ENCODE measurements at regions not wholly inside any gene's neighbourhood (a gene's known extent, or its start where the extent isn't known, plus 50 kb on each side); places are given as distances from the start of the nearest gene placed in this dataset.

- no peak for TF ChIP-seq CTCF (IDR thresholded peaks at IDR 0.05)
- no peaks in the 10 kb centered on the region for H3K9me3 Mint-ChIP-seq
- H3K27ac Mint-ChIP-seq = no peak overlapping the region
- no peak for DNase-seq
- no peaks in the 10 kb centered on the region for H3K4me1 Mint-ChIP-seq
- H3K36me3 Mint-ChIP-seq (ENCODE audit: low read depth) = no peaks in the 10 kb centered on the region
- H3K27me3 Mint-ChIP-seq (ENCODE audit: low read depth, poor library complexity) = peaks cover 2% of the 10 kb centered on the region
- H3K4me3 Mint-ChIP-seq = no peak overlapping the region
Observed at GRCh38 chr15:93497291-93497690, 408.3 kb upstream of the RGMA start.

- Mint-ChIP-seq H3K27me3 (ENCODE audit: low read depth, poor library complexity) (peaks cover 2% of the 10 kb centered on the region), H3K4me3 (no peak overlapping the region), H3K9me3 (no peaks in the 10 kb centered on the region), H3K36me3 (ENCODE audit: low read depth) (no peaks in the 10 kb centered on the region), H3K27ac (no peak overlapping the region), H3K4me1 (no peaks in the 10 kb centered on the region)
- no peak for DNase-seq
- TF ChIP-seq CTCF (IDR thresholded peaks at IDR 0.05) = no peak
Observed at GRCh38 chr15:93496888-93497287, 407.9 kb upstream of the RGMA start.

- DNase-seq = no peak
- H3K27ac Mint-ChIP-seq = no peak overlapping the region
- H3K9me3 Mint-ChIP-seq = no peaks in the 10 kb centered on the region
- H3K4me1 Mint-ChIP-seq = no peaks in the 10 kb centered on the region
- no peaks in the 10 kb centered on the region for H3K36me3 Mint-ChIP-seq (ENCODE audit: low read depth)
- no peak overlapping the region for H3K4me3 Mint-ChIP-seq
- peaks cover 2% of the 10 kb centered on the region for H3K27me3 Mint-ChIP-seq (ENCODE audit: low read depth, poor library complexity)
- no peak for TF ChIP-seq CTCF (IDR thresholded peaks at IDR 0.05)
Observed at GRCh38 chr15:93495799-93496637, 407.0 kb upstream of the RGMA start.

GRCh38 chr15:93493172-93493571 lies 404.2 kb upstream of the RGMA start:
- Mint-ChIP-seq H3K9me3 (no peaks in the 10 kb centered on the region), H3K36me3 (ENCODE audit: low read depth) (no peaks in the 10 kb centered on the region), H3K27ac (no peak overlapping the region), H3K4me1 (no peaks in the 10 kb centered on the region), H3K4me3 (no peak overlapping the region), H3K27me3 (ENCODE audit: low read depth, poor library complexity) (no peaks in the 10 kb centered on the region)
- no peak for TF ChIP-seq CTCF (IDR thresholded peaks at IDR 0.05)
- no peak for DNase-seq

GRCh38 chr15:93491291-93491690 lies 402.3 kb upstream of the RGMA start:
- no peak overlapping the region for H3K4me3 Mint-ChIP-seq
- H3K9me3 Mint-ChIP-seq = no peaks in the 10 kb centered on the region
- H3K27ac Mint-ChIP-seq = no peak overlapping the region
- TF ChIP-seq CTCF (IDR thresholded peaks at IDR 0.05) = no peak
- H3K27me3 Mint-ChIP-seq (ENCODE audit: low read depth, poor library complexity) = no peaks in the 10 kb centered on the region
- no peaks in the 10 kb centered on the region for H3K4me1 Mint-ChIP-seq
- H3K36me3 Mint-ChIP-seq (ENCODE audit: low read depth) = no peaks in the 10 kb centered on the region
- DNase-seq = no peak

- H3K4me1 Mint-ChIP-seq = no peaks in the 10 kb centered on the region
- no peaks in the 10 kb centered on the region for H3K36me3 Mint-ChIP-seq (ENCODE audit: low read depth)
- no peaks in the 10 kb centered on the region for H3K9me3 Mint-ChIP-seq
- no peak for DNase-seq
- peaks cover 5% of the 10 kb centered on the region for H3K27me3 Mint-ChIP-seq (ENCODE audit: low read depth, poor library complexity)
- TF ChIP-seq CTCF (IDR thresholded peaks at IDR 0.05) = no peak
- H3K27ac Mint-ChIP-seq = no peak overlapping the region
- no peak overlapping the region for H3K4me3 Mint-ChIP-seq
Observed at GRCh38 chr15:93488296-93488713, 399.3 kb upstream of the RGMA start.

All from nephron progenitor cell (in vitro differentiated cells).